ENCODE measurements at regions not wholly inside any gene's neighbourhood (a gene's known extent, or its start where the extent isn't known, plus 50 kb on each side); places are given as distances from the start of the nearest gene placed in this dataset.
"Not testable (repeated sequence)": the region's sequence is repeated elsewhere in the genome, so short reads cannot be mapped to it uniquely, and the experiment has no call there.

DNA sequence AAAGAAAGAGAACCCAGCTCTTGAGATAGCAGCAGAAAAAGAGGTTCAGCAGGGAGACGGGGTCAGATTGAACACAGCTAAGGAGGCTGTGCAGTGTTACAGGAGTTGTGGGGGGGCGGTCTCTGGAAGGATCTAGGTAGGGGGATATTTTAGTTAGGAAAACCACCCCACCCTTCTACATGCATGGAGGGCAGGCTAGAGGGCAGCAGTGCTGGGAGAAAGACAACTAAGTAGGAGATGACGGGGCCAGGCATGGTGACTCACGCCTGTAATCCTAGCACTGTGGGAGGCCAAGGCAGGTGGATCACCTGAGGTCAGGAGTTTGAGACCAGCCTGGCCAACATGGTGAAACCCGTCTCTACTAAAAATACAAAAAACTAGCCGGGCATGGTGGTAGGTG lies 80.7 kb upstream of the KCNMA1 start:
- 73% methylated on average over 3 of the region's 6 CpGs for WGBS (ENCODE audit: insufficient coverage)
- H3K36me3 ChIP-seq (replicated peaks in 1 of 2; ENCODE audit: control extremely low read depth in 1 of 2, control insufficient read depth in 1 of 2, extremely low read depth in 1 of 2, insufficient read depth in 2 of 2, low read length in 1 of 2); H3K4me3 Mint-ChIP-seq; H3K4me2 ChIP-seq (replicated peaks; ENCODE audit: low read depth, low read length, poor library complexity, severe bottlenecking); H3K27ac ChIP-seq (ENCODE audit: low read length in 2 of 2); H3K27ac Mint-ChIP-seq; H3K79me2 ChIP-seq (ENCODE audit: control insufficient read depth, insufficient read depth, low read length); H3K27me3 ChIP-seq (replicated peaks in 1 of 4; ENCODE audit: control extremely low read depth in 1 of 4, control insufficient read depth in 3 of 4, insufficient read depth in 4 of 4, low read length in 3 of 4); H3K9ac ChIP-seq (ENCODE audit: low read length); H4K20me1 ChIP-seq (ENCODE audit: control insufficient read depth, insufficient read depth, low read length, poor library complexity, severe bottlenecking); H3K4me1 ChIP-seq (ENCODE audit: control insufficient read depth in 2 of 2, insufficient read depth in 2 of 2, low read length in 2 of 2); H3K4me3 ChIP-seq (ENCODE audit: control extremely low read depth in 1 of 5, extremely low read depth in 1 of 5, insufficient read depth in 1 of 5, low read depth in 2 of 5, low read length in 4 of 5); DNase-seq; H3K9me3 Mint-ChIP-seq (ENCODE audit: insufficient read depth); H2AFZ ChIP-seq (ENCODE audit: insufficient read depth, low read depth, low read length, poor library complexity, severe bottlenecking); ATAC-seq (ENCODE audit: low read depth); H3K9me3 ChIP-seq (ENCODE audit: control extremely low read depth in 1 of 3, control insufficient read depth in 2 of 3, insufficient read depth in 1 of 3, low read length in 2 of 3); POLR2A ChIA-PET; H3K4me1 Mint-ChIP-seq: not testable (repeated sequence)
- CTCF ChIA-PET: interaction anchor here (2.4 kb wide), 1 partner anchor 119 kb away, joined by 8 read pairs; no protein-coding TSS in a partner anchor
- peaks cover 24% of the 10 kb centered on the region for H3K27me3 Mint-ChIP-seq
- intact Hi-C loops (cut with micrococcal nuclease): loop anchor here (5.0 kb wide), 1 partner anchor 1479 kb away; no protein-coding TSS in a partner anchor

- DNase-seq: no peak
- H3K4me1 Mint-ChIP-seq: peaks cover 3% of the 10 kb centered on the region
- no peak overlapping the region for H3K27ac Mint-ChIP-seq
- no peaks in the 10 kb centered on the region for H3K9me3 ChIP-seq (ENCODE audit: control extremely low read depth in 1 of 3, control insufficient read depth in 2 of 3, insufficient read depth in 1 of 3, low read length in 2 of 3)
- no peak overlapping the region for H3K9ac ChIP-seq (ENCODE audit: low read length)
- H2AFZ ChIP-seq (ENCODE audit: insufficient read depth, low read depth, low read length, poor library complexity, severe bottlenecking): no peak overlapping the region
- H3K27me3 Mint-ChIP-seq: peaks cover 27% of the 10 kb centered on the region
- no peak overlapping the region for H3K4me3 Mint-ChIP-seq
- intact Hi-C loops (cut with micrococcal nuclease): loop anchor here (5.0 kb wide), 1 partner anchor 1480 kb away; no protein-coding TSS in a partner anchor
- no peak overlapping the region for H3K4me3 ChIP-seq (ENCODE audit: control extremely low read depth in 1 of 5, extremely low read depth in 1 of 5, insufficient read depth in 1 of 5, low read depth in 2 of 5, low read length in 4 of 5)
- no peak for ATAC-seq (ENCODE audit: low read depth)
- H3K79me2 ChIP-seq (ENCODE audit: control insufficient read depth, insufficient read depth, low read length): no peaks in the 10 kb centered on the region
- POLR2A ChIA-PET: no interaction called here
- no peaks in the 10 kb centered on the region for H4K20me1 ChIP-seq (ENCODE audit: control insufficient read depth, insufficient read depth, low read length, poor library complexity, severe bottlenecking)
- TF ChIP-seq, protein P1, sequence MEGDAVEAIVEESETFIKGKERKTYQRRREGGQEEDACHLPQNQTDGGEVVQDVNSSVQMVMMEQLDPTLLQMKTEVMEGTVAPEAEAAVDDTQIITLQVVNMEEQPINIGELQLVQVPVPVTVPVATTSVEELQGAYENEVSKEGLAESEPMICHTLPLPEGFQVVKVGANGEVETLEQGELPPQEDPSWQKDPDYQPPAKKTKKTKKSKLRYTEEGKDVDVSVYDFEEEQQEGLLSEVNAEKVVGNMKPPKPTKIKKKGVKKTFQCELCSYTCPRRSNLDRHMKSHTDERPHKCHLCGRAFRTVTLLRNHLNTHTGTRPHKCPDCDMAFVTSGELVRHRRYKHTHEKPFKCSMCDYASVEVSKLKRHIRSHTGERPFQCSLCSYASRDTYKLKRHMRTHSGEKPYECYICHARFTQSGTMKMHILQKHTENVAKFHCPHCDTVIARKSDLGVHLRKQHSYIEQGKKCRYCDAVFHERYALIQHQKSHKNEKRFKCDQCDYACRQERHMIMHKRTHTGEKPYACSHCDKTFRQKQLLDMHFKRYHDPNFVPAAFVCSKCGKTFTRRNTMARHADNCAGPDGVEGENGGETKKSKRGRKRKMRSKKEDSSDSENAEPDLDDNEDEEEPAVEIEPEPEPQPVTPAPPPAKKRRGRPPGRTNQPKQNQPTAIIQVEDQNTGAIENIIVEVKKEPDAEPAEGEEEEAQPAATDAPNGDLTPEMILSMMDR (IDR thresholded peaks at IDR 0.05): no peak
- TF ChIP-seq EZH2 (IDR thresholded peaks at IDR 0.05; ENCODE audit: borderline replicate concordance, insufficient read depth, low read depth, low read length, poor library complexity, severe bottlenecking): no peak
- CTCF ChIA-PET: interaction anchor here (0.6 to 2.4 kb wide), 3 partner anchors 8 to 156 kb away, joined by 3 to 8 read pairs (median 3); no protein-coding TSS in a partner anchor
- no peaks in the 10 kb centered on the region for H3K9me3 Mint-ChIP-seq (ENCODE audit: insufficient read depth)
- WGBS (ENCODE audit: insufficient coverage): 78% methylated on average over 3 of the region's 3 CpGs
- H3K27me3 ChIP-seq (replicated peaks in 1 of 4; ENCODE audit: control extremely low read depth in 1 of 4, control insufficient read depth in 3 of 4, insufficient read depth in 4 of 4, low read length in 3 of 4): peaks cover 0 to 2% (median 0%) of the 10 kb centered on the region in 4 experiments
- H3K4me2 ChIP-seq (replicated peaks; ENCODE audit: low read depth, low read length, poor library complexity, severe bottlenecking): no peak overlapping the region
- H3K27ac ChIP-seq (ENCODE audit: low read length in 2 of 2): no peak overlapping the region
- no peaks in the 10 kb centered on the region for H3K36me3 ChIP-seq (replicated peaks in 1 of 2; ENCODE audit: control extremely low read depth in 1 of 2, control insufficient read depth in 1 of 2, extremely low read depth in 1 of 2, insufficient read depth in 2 of 2, low read length in 1 of 2)
- no peaks in the 10 kb centered on the region for H3K4me1 ChIP-seq (ENCODE audit: control insufficient read depth in 2 of 2, insufficient read depth in 2 of 2, low read length in 2 of 2)
Observed at GRCh38 chr10:77717336-77717735, 79.7 kb upstream of the KCNMA1 start.
